K562 (cell line): ENCODE measurements at regions not wholly inside any gene's neighbourhood (a gene's known extent, or its start where the extent isn't known, plus 50 kb on each side); places are given as distances from the start of the nearest gene placed in this dataset.

Source experiments
- ATAC-seq: fragments of 200-7000 bp; cut with Tn5 transposase; 3 replicates; pipeline ENCODE4 v1.9.1; 2020; ENCODE audit warnings: moderate library complexity
- BruUV-seq: library from RNA; stranded (reverse); fragments of 400-500 nt; replicated peaks from 2 replicates; lab custom pipeline; 2021; lab: Mats Ljungman, UMichigan
- CTCF ChIA-PET: fragments of 300-600 bp; formaldehyde crosslinking; extraction: SDS; loops from one replicate; lab custom pipeline; 2021; ENCODE audit warnings: low intra/inter-chr PET ratio; lab: Yijun Ruan, JAX
- POLR2A ChIA-PET: fragments of 300-600, 350-650 bp; sonication (Branson Sonifier 250); formaldehyde crosslinking; extraction: SDS; loops from one replicate; lab custom pipeline; 2021; ENCODE audit warnings: antibody characterized with exemption, inconsistent platforms; lab: Yijun Ruan, JAX
- DNase-seq, 4 experiments: peaks; one replicate each; pipeline versions ENCODE4 v3.0.0 to v3.0.0-alpha.2; 2011 to 2018; ENCODE audit warnings: low spot score in 3 of 4, mixed read lengths in 3 of 4; ENCODE audit errors: extremely low read depth in 1 of 4
- FAIRE-seq: peaks from 2 replicates; lab custom pipeline; 2011; peaks lifted over from hg19 to GRCh38; lab: Jason Lieb, UNC
- H2AFZ ChIP-seq: 2 replicates; pipeline ENCODE4 v1.6.0; 2011; ENCODE audit warnings: low read depth, low read length, control low read depth, inconsistent platforms
- H3K27ac ChIP-seq: fragments of 200-600 bp; 3 replicates; pipeline ENCODE4 v1.8.0; 2011; ENCODE audit warnings: low read depth, mild to moderate bottlenecking, control low read depth, inconsistent platforms, low read length, moderate library complexity, mixed read lengths; ENCODE audit errors: extremely low read depth
- H3K27me3 ChIP-seq, 2 experiments: fragments of 300-600 bp in 1 of 2; 2 replicates in 1 of 2; 3 replicates in 1 of 2; pipeline versions ENCODE4 v1.6.0 to v1.8.0; 2011; ENCODE audit warnings: inconsistent platforms in 2 of 2, low read length in 2 of 2, mild to moderate bottlenecking in 1 of 2, mixed read lengths in 1 of 2, moderate library complexity in 1 of 2; ENCODE audit not compliant: control insufficient read depth in 2 of 2, insufficient read depth in 2 of 2
- H3K36me3 ChIP-seq: fragments of 300-600 bp; 3 replicates; pipeline ENCODE4 v1.8.0; 2011; ENCODE audit warnings: mild to moderate bottlenecking, low read length, inconsistent platforms; ENCODE audit not compliant: control insufficient read depth, insufficient read depth
- H3K4me1 ChIP-seq, 2 experiments: fragments of 200-600 bp in 1 of 2; replicated peaks in 1 of 2; 2 replicates in 1 of 2; 3 replicates in 1 of 2; pipeline versions ENCODE4 v1.5.1 to v1.8.0; 2011; ENCODE audit warnings: inconsistent platforms in 2 of 2, low read length in 2 of 2, mild to moderate bottlenecking in 1 of 2, mixed read lengths in 1 of 2, moderate library complexity in 1 of 2; ENCODE audit not compliant: control insufficient read depth in 2 of 2, insufficient read depth in 2 of 2
- H3K4me2 ChIP-seq: 2 replicates; pipeline ENCODE4 v1.6.1; 2011; ENCODE audit warnings: low read length, control low read depth, inconsistent platforms, mixed read lengths; ENCODE audit not compliant: insufficient read depth
- H3K4me3 ChIP-seq: fragments of 200-600 bp; sonication (generic), shearing (Covaris generic); 2 replicates; pipeline ENCODE4 v1.5.1; 2016; ENCODE audit warnings: control low read depth, inconsistent platforms
- H3K79me2 ChIP-seq: fragments of 200-600 bp; 3 replicates; pipeline ENCODE4 v1.8.0; 2011; ENCODE audit warnings: low read length, inconsistent platforms; ENCODE audit not compliant: control insufficient read depth, insufficient read depth
- H3K9ac ChIP-seq, 2 experiments: 2 replicates each; pipeline versions ENCODE4 v1.6.0 to v1.6.1; 2011; ENCODE audit warnings: low read depth in 2 of 2, low read length in 2 of 2, control low read depth in 1 of 2, inconsistent platforms in 1 of 2, mild to moderate bottlenecking in 1 of 2, mixed read lengths in 1 of 2; ENCODE audit not compliant: insufficient read depth in 1 of 2
- H3K9me1 ChIP-seq: one replicate; pipeline ENCODE4 v1.6.0; 2011; ENCODE audit warnings: inconsistent platforms, mild to moderate bottlenecking, low read length, moderate library complexity; ENCODE audit not compliant: control insufficient read depth, insufficient read depth
- H3K9me3 ChIP-seq: replicated peaks from 2 replicates; pipeline ENCODE4 v1.5.1; 2011; ENCODE audit warnings: low read depth, low read length, inconsistent platforms; ENCODE audit not compliant: control insufficient read depth, insufficient read depth
- H4K20me1 ChIP-seq: replicated peaks from 2 replicates; pipeline ENCODE4 v1.6.1; 2011; ENCODE audit warnings: low read length, inconsistent platforms, mixed read lengths; ENCODE audit not compliant: control insufficient read depth, insufficient read depth
- CBX1 ChIP-seq: sonication (generic); IDR thresholded peaks from 2 replicates; pipeline ENCODE4 v1.6.1; 2016; ENCODE audit warnings: antibody characterized with exemption, low read depth, mild to moderate bottlenecking
- KAT8 ChIP-seq: fragments of 450-650 bp; IDR thresholded peaks from 2 replicates; pipeline ENCODE4 v1.6.1; 2016; ENCODE audit warnings: low read depth, mild to moderate bottlenecking
- KDM1A ChIP-seq, 2 experiments: fragments of 450-650 bp; IDR thresholded peaks; 2 replicates each; pipeline ENCODE4 v1.6.1; 2016; ENCODE audit warnings: mild to moderate bottlenecking in 2 of 2
- KLF16 ChIP-seq: IDR thresholded peaks from 2 replicates; pipeline ENCODE4 v1.6.1; 2016; ENCODE audit warnings: antibody characterized with exemption
- MYNN ChIP-seq, 2 experiments: sonication (generic); formaldehyde crosslinking in 1 of 2; IDR thresholded peaks; 2 replicates each; pipeline versions ENCODE4 v1.5.0 to v1.6.1; 2016 to 2020; ENCODE audit warnings: antibody characterized with exemption in 1 of 2, missing genetic modification reagents in 1 of 2
- NFYB ChIP-seq: IDR thresholded peaks from 2 replicates; pipeline ENCODE4 v1.6.1; 2011; ENCODE audit warnings: mild to moderate bottlenecking, moderate library complexity; ENCODE audit not compliant: insufficient read length; ENCODE audit errors: extremely low read depth
- NR2C2 ChIP-seq, 2 experiments: fragments of 200-800 bp in 1 of 2; sonication (Bioruptor generic) in 1 of 2; sonication (generic) in 1 of 2; formaldehyde crosslinking in 1 of 2; IDR thresholded peaks; 2 replicates each; pipeline versions ENCODE4 v1.6.1 to v1.8.0; 2016 to 2022; ENCODE audit warnings: mild to moderate bottlenecking in 1 of 2, missing compliant biosample characterization in 1 of 2, missing genetic modification characterization in 1 of 2, missing genetic modification reagents in 1 of 2
- NR3C1 ChIP-seq: sonication (generic); formaldehyde crosslinking; IDR thresholded peaks from 2 replicates; pipeline ENCODE4 v1.8.1; 2022; ENCODE audit warnings: missing genetic modification reagents
- NUFIP1 ChIP-seq: fragments of 450-650 bp; IDR thresholded peaks from 2 replicates; pipeline ENCODE4 v1.6.1; 2018; ENCODE audit not compliant: partially characterized antibody
- PPARD ChIP-seq: fragments of 250-450 bp; sonication (Bioruptor Pico); IDR thresholded peaks from 2 replicates; pipeline ENCODE4 v1.8.0; 2022; ENCODE audit warnings: inconsistent platforms, mild to moderate bottlenecking, moderate library complexity
- SRF ChIP-seq, 2 experiments: fragments of 250-450, 450-650 bp in 1 of 2; sonication (Bioruptor Pico) in 1 of 2; sonication (generic) in 1 of 2; formaldehyde crosslinking; IDR thresholded peaks; 2 replicates each; pipeline versions ENCODE4 v1.5.0 to v1.5.1; 2020 to 2022; ENCODE audit warnings: mild to moderate bottlenecking in 1 of 2, missing genetic modification reagents in 1 of 2
- U2AF1 ChIP-seq: fragments of 200-400 bp; formaldehyde crosslinking; optimal IDR thresholded peaks from 2 replicates; pipeline ENCODE3; 2017; ENCODE audit warnings: mild to moderate bottlenecking, low read depth, low read length, moderate library complexity
- ZBTB8A ChIP-seq: fragments of 450-650 bp; IDR thresholded peaks from 2 replicates; pipeline ENCODE4 v1.6.1; 2018; ENCODE audit warnings: mild to moderate bottlenecking, moderate library complexity; ENCODE audit not compliant: partially characterized antibody
- ZNF436 ChIP-seq: fragments of 250-450, 450-650 bp; sonication (Bioruptor Pico); formaldehyde crosslinking; IDR thresholded peaks from 2 replicates; pipeline ENCODE4 v1.7.0; 2020; ENCODE audit warnings: mild to moderate bottlenecking
- ZNF76 ChIP-seq: fragments of 250-450 bp; sonication (Bioruptor Pico); IDR thresholded peaks from 2 replicates; pipeline ENCODE4 v1.4.0; 2020; ENCODE audit warnings: mild to moderate bottlenecking, moderate library complexity, borderline replicate concordance
- WGBS: fragments of 100-300 bp; shearing (Covaris generic); methylation state at CpG from one replicate; pipeline ENCODE4 v1.1.6; 2016; ENCODE audit warnings: low coverage, mixed read lengths; ENCODE audit not compliant: insufficient coverage; ENCODE audit errors: missing lambda C conversion rate; 5-methylcytosine and 5-hydroxymethylcytosine counted together
- in situ Hi-C: fragments of 300-500 bp; cut with MboI; formaldehyde crosslinking; loops from 4 replicates; pipeline ENCODE4 v1.15.0; 2018; ENCODE audit warnings: inconsistent platforms, mixed read lengths
- intact Hi-C: fragments of 100-400 bp; cut with micrococcal nuclease; formaldehyde crosslinking; loops from 2 replicates; pipeline ENCODE4 v1.14.2; 2022
- TF ChIP-seq, protein P1 (sequence below): IDR thresholded peaks from 2 replicates; pipeline ENCODE4 v1.6.1; 2012; ENCODE audit warnings: low read depth, low read length, improper control_type of control experiment, borderline replicate concordance
- TF ChIP-seq, protein P2 (sequence below): sonication (generic); formaldehyde crosslinking; IDR thresholded peaks from 2 replicates; pipeline ENCODE4 v1.8.1; 2022; ENCODE audit warnings: missing genetic modification reagents
- TF ChIP-seq, protein P3 (sequence below): fragments of 450-650 bp; formaldehyde crosslinking; IDR thresholded peaks from 2 replicates; pipeline ENCODE4 v1.4.0; 2020; ENCODE audit warnings: mild to moderate bottlenecking, moderate library complexity

DNA sequence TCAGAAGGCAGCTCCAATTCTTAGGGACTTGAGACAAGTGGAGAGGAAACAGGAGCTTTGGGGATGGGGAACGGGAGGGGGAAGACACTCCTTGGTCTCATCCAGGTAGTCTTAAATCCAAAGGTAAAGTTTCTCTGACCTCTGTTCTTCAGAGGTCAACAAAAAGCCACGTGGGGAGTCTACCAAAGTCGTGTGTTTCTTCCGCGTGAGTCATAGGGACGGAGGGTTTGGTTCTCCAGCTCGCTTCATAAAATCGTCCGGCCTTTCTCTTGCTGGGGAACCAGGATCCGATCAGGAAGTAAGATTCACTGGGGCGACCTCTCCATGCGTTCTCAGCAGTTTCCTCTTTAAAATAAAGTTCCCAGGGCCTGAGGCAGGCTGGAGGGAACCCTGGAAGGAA is 275.7 kb downstream of the TCERG1L start (continued):
- TF ChIP-seq, protein P1, sequence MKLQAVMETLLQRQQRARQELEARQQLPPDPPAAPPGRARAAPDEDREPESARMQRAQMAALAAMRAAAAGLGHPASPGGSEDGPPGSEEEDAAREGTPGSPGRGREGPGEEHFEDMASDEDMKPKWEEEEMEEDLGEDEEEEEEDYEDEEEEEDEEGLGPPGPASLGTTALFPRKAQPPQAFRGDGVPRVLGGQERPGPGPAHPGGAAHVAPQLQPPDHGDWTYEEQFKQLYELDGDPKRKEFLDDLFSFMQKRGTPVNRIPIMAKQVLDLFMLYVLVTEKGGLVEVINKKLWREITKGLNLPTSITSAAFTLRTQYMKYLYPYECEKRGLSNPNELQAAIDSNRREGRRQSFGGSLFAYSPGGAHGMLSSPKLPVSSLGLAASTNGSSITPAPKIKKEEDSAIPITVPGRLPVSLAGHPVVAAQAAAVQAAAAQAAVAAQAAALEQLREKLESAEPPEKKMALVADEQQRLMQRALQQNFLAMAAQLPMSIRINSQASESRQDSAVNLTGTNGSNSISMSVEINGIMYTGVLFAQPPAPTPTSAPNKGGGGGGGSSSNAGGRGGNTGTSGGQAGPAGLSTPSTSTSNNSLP, result no peak
- TF ChIP-seq, protein P2, sequence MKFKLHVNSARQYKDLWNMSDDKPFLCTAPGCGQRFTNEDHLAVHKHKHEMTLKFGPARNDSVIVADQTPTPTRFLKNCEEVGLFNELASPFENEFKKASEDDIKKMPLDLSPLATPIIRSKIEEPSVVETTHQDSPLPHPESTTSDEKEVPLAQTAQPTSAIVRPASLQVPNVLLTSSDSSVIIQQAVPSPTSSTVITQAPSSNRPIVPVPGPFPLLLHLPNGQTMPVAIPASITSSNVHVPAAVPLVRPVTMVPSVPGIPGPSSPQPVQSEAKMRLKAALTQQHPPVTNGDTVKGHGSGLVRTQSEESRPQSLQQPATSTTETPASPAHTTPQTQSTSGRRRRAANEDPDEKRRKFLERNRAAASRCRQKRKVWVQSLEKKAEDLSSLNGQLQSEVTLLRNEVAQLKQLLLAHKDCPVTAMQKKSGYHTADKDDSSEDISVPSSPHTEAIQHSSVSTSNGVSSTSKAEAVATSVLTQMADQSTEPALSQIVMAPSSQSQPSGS (CRISPR knock-in tag), result no peak
- TF ChIP-seq, protein P3, sequence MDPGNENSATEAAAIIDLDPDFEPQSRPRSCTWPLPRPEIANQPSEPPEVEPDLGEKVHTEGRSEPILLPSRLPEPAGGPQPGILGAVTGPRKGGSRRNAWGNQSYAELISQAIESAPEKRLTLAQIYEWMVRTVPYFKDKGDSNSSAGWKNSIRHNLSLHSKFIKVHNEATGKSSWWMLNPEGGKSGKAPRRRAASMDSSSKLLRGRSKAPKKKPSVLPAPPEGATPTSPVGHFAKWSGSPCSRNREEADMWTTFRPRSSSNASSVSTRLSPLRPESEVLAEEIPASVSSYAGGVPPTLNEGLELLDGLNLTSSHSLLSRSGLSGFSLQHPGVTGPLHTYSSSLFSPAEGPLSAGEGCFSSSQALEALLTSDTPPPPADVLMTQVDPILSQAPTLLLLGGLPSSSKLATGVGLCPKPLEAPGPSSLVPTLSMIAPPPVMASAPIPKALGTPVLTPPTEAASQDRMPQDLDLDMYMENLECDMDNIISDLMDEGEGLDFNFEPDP (CRISPR knock-in tag), result no peak
- TF ChIP-seq ZBTB8A (no peak), KLF16 (no peak), PPARD (CRISPR knock-in tag) (no peak)

DNA sequence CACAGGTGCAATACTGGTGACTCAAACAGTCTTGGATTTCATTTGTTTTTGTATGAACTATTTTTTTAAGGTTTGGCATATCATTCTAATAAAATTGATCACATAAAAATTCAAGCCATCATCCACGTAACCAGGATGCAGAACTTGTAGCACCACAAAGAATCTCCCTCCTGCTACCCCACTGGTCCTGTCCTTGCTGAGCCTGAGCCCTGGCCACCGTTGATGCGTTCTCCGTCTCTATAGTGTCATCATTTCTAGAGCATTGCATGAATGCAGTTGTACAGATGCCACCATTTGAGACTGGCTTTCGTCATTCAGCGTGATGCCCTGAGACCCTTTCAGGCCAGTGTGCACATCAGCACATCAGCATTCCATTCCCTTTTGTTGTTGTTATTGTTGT is 273.5 kb downstream of the TCERG1L start:
- H4K20me1 ChIP-seq, result no peaks in the 10 kb centered on the region
- no peak for DNase-seq
- no peak overlapping the region for H3K4me2 ChIP-seq
- no peaks in the 10 kb centered on the region for H3K9me1 ChIP-seq
- BruUV-seq, result no TSS peak
- H2AFZ ChIP-seq, result no peak overlapping the region
- ChIA-PET POLR2A (no interaction called here), CTCF (no interaction called here)
- H3K4me1 ChIP-seq, result no peaks in the 10 kb centered on the region
- H3K79me2 ChIP-seq, result no peaks in the 10 kb centered on the region
- no peak for ATAC-seq
- H3K4me3 ChIP-seq, result no peak overlapping the region
- no peak overlapping the region for H3K27ac ChIP-seq
- no peak for FAIRE-seq
- no peak overlapping the region for H3K9ac ChIP-seq
- no peaks in the 10 kb centered on the region; a peak in 1 of 5 replicates for H3K27me3 ChIP-seq
- WGBS, result 0% methylated on average over 5 of the region's 6 CpGs
- in situ Hi-C loops, result no loop called here
- no peaks in the 10 kb centered on the region for H3K36me3 ChIP-seq
- H3K9me3 ChIP-seq, result no peaks in the 10 kb centered on the region
- intact Hi-C loops, result no loop called here
- TF ChIP-seq NR3C1 (CRISPR knock-in tag), result no peak
- no peak for TF ChIP-seq U2AF1
- no peak for TF ChIP-seq ZNF436 (CRISPR knock-in tag)
- no peak for TF ChIP-seq NR2C2 (CRISPR knock-in tag; IDR thresholded peaks at IDR 0.05)
- no peak for TF ChIP-seq NR2C2 (tag; IDR thresholded peaks at IDR 0.05)
- TF ChIP-seq KDM1A (IDR thresholded peaks at IDR 0.05), result no peak
- no peak for TF ChIP-seq NFYB
- TF ChIP-seq MYNN (IDR thresholded peaks at IDR 0.05), result no peak
- no peak for TF ChIP-seq MYNN (CRISPR knock-in tag; IDR thresholded peaks at IDR 0.05)
- no peak for TF ChIP-seq KAT8
- TF ChIP-seq NUFIP1, result no peak
- TF ChIP-seq CBX1, result no peak
- TF ChIP-seq ZNF76 (CRISPR knock-in tag), result no peak
- TF ChIP-seq SRF (CRISPR knock-in tag; IDR thresholded peaks at IDR 0.05), result no peak
